H1 (cell line): ENCODE measurements at regions not wholly inside any gene's neighbourhood (a gene's known extent, or its start where the extent isn't known, plus 50 kb on each side); places are given as distances from the start of the nearest gene placed in this dataset.
A peak's percentile ranks its signal among the peaks of the same experiment; 100 is the strongest.

Experiments
- CTCF ChIA-PET: fragments of 300-600 bp; sonication (Branson Sonifier 250); formaldehyde crosslinking; loops from one replicate; lab custom pipeline; 2021; ENCODE audit not compliant: partially characterized antibody; lab: Charles Lee
- POLR2A ChIA-PET: fragments of 300-600 bp; sonication (Branson Sonifier 250); formaldehyde crosslinking; loops from one replicate; lab custom pipeline; 2021; ENCODE audit warnings: inconsistent platforms; ENCODE audit not compliant: partially characterized antibody; lab: Charles Lee
- DNase-seq, 2 experiments: peaks; one replicate each; pipeline versions ENCODE4 v3.0.0 to v3.0.0-alpha.2; 2010 to 2022; ENCODE audit warnings: low spot score in 2 of 2, low read depth in 1 of 2, mixed read lengths in 1 of 2
- FAIRE-seq: peaks from 2 replicates; lab custom pipeline; 2011; peaks lifted over from hg19 to GRCh38; lab: Jason Lieb, UNC
- H2AFZ ChIP-seq: 2 replicates; pipeline ENCODE4 v1.8.1; 2012; ENCODE audit warnings: low read length, inconsistent platforms
- H2AK5ac ChIP-seq: 2 replicates; pipeline ENCODE4 v1.6.1; 2013; ENCODE audit warnings: low read depth, low read length
- H2BK120ac ChIP-seq: replicated peaks from 2 replicates; pipeline ENCODE3; 2013; ENCODE audit warnings: low read depth, low read length, inconsistent platforms
- H2BK12ac ChIP-seq: 2 replicates; pipeline ENCODE4 v1.6.1; 2013; ENCODE audit warnings: low read depth, low read length
- H2BK15ac ChIP-seq: 2 replicates; pipeline ENCODE4 v1.6.1; 2013; ENCODE audit warnings: low read length
- H2BK20ac ChIP-seq: 2 replicates; pipeline ENCODE4 v1.6.1; 2013; ENCODE audit warnings: low read length
- H2BK5ac ChIP-seq: 2 replicates; pipeline ENCODE4 v1.6.1; 2013; ENCODE audit warnings: low read depth, low read length
- H3K14ac ChIP-seq: 2 replicates; pipeline ENCODE4 v1.6.1; 2013; ENCODE audit warnings: inconsistent platforms; ENCODE audit not compliant: insufficient read length
- H3K18ac ChIP-seq: 2 replicates; pipeline ENCODE4 v1.6.1; 2013; ENCODE audit warnings: low read length; ENCODE audit errors: extremely low read depth
- H3K23ac ChIP-seq: 2 replicates; pipeline ENCODE4 v1.6.1; 2013; ENCODE audit warnings: inconsistent platforms; ENCODE audit not compliant: insufficient read length
- H3K23me2 ChIP-seq: 2 replicates; pipeline ENCODE4 v1.6.1; 2013; ENCODE audit warnings: low read depth, low read length
- H3K27ac ChIP-seq: 2 replicates; pipeline ENCODE4 v1.6.1; 2011; ENCODE audit warnings: low read depth, low read length, inconsistent platforms
- H3K27me3 ChIP-seq, 4 experiments: replicated peaks in 1 of 4; 1 replicate in 1 of 4; 2 replicates in 3 of 4; pipeline versions ENCODE4 v1.6.1 to v1.8.1; 2011 to 2013; ENCODE audit warnings: low read length in 3 of 4, mild to moderate bottlenecking in 3 of 4, inconsistent platforms in 2 of 4, mixed read lengths in 2 of 4, moderate library complexity in 1 of 4; ENCODE audit not compliant: control insufficient read depth in 3 of 4, insufficient read depth in 3 of 4; ENCODE audit errors: extremely low read depth in 1 of 4
- H3K36me3 ChIP-seq, 4 experiments: 2 replicates each; pipeline versions ENCODE4 v1.6.1 to v1.8.1; 2011 to 2013; ENCODE audit warnings: mild to moderate bottlenecking in 4 of 4, low read length in 3 of 4, moderate library complexity in 2 of 4, control low read depth in 1 of 4, inconsistent platforms in 1 of 4; ENCODE audit not compliant: insufficient read depth in 4 of 4, control insufficient read depth in 2 of 4
- H3K4ac ChIP-seq: replicated peaks from 2 replicates; pipeline ENCODE3; 2013; ENCODE audit warnings: low read length, low read depth, mixed read lengths, inconsistent platforms; ENCODE audit not compliant: insufficient read length
- H3K4me1 ChIP-seq, 4 experiments: replicated peaks in 1 of 4; 1 replicate in 1 of 4; 2 replicates in 3 of 4; pipeline versions ENCODE4 v1.6.1 to v1.8.1; 2011 to 2013; ENCODE audit warnings: low read length in 3 of 4, inconsistent platforms in 2 of 4, mixed read lengths in 1 of 4; ENCODE audit not compliant: insufficient read depth in 4 of 4, control insufficient read depth in 3 of 4
- H3K4me2 ChIP-seq, 2 experiments: 2 replicates each; pipeline versions ENCODE4 v1.6.1 to v1.8.1; 2011 to 2013; ENCODE audit warnings: low read depth in 2 of 2, low read length in 2 of 2, control low read depth in 1 of 2, inconsistent platforms in 1 of 2, mild to moderate bottlenecking in 1 of 2; ENCODE audit not compliant: insufficient read depth in 1 of 2
- H3K4me3 ChIP-seq, 4 experiments: fragments of 200-600, 300-600 bp in 1 of 4; sonication (generic), shearing (Covaris generic), sonication (Bioruptor Twin) in 1 of 4; 2 replicates each; pipeline versions ENCODE4 v1.5.1 to v1.8.1; 2011 to 2016; ENCODE audit warnings: low read length in 4 of 4, low read depth in 3 of 4, control low read depth in 2 of 4, inconsistent platforms in 2 of 4, mild to moderate bottlenecking in 2 of 4, mixed read lengths in 1 of 4, moderate library complexity in 1 of 4; ENCODE audit not compliant: insufficient read depth in 2 of 4; ENCODE audit errors: extremely low read depth in 1 of 4
- H3K56ac ChIP-seq: replicated peaks from 2 replicates; pipeline ENCODE3; 2013; ENCODE audit warnings: low read depth, mild to moderate bottlenecking, mixed read lengths, low read length, inconsistent platforms; ENCODE audit not compliant: insufficient read length
- H3K79me1 ChIP-seq: 2 replicates; pipeline ENCODE4 v1.6.1; 2013; ENCODE audit warnings: low read depth, low read length, control low read depth
- H3K79me2 ChIP-seq, 2 experiments: 2 replicates each; pipeline versions ENCODE4 v1.6.1 to v1.8.1; 2012 to 2013; ENCODE audit warnings: low read length in 2 of 2, mild to moderate bottlenecking in 2 of 2, inconsistent platforms in 1 of 2; ENCODE audit not compliant: insufficient read depth in 2 of 2, control insufficient read depth in 1 of 2
- H3K9ac ChIP-seq, 4 experiments: replicated peaks in 1 of 4; 1 replicate in 1 of 4; 2 replicates in 3 of 4; pipeline versions ENCODE4 v1.6.1 to v1.8.1; 2011 to 2013; ENCODE audit warnings: low read depth in 3 of 4, low read length in 3 of 4, control low read depth in 2 of 4, mild to moderate bottlenecking in 2 of 4, moderate library complexity in 2 of 4, inconsistent platforms in 1 of 4; ENCODE audit errors: extremely low read depth in 1 of 4
- H3K9me3 ChIP-seq, 2 experiments: 2 replicates each; pipeline versions ENCODE4 v1.6.1 to v1.8.1; 2012 to 2013; ENCODE audit warnings: mild to moderate bottlenecking in 2 of 2, moderate library complexity in 2 of 2, control low read depth in 1 of 2, inconsistent platforms in 1 of 2, low read depth in 1 of 2, low read length in 1 of 2, mixed read lengths in 1 of 2; ENCODE audit not compliant: insufficient read depth in 2 of 2
- H4K20me1 ChIP-seq, 2 experiments: replicated peaks in 1 of 2; 2 replicates each; pipeline versions ENCODE3 to v1.8.1; 2011 to 2013; ENCODE audit warnings: inconsistent platforms in 2 of 2, low read length in 2 of 2, mild to moderate bottlenecking in 1 of 2; ENCODE audit not compliant: insufficient read depth in 2 of 2, control insufficient read depth in 1 of 2
- H4K5ac ChIP-seq: 2 replicates; pipeline ENCODE4 v1.6.1; 2013; ENCODE audit warnings: low read length, low read depth, mixed read lengths, inconsistent platforms; ENCODE audit not compliant: insufficient read length
- H4K8ac ChIP-seq: 2 replicates; pipeline ENCODE4 v1.8.0; 2013; ENCODE audit warnings: mild to moderate bottlenecking, moderate library complexity, low read length, inconsistent platforms; ENCODE audit not compliant: insufficient read depth; ENCODE audit errors: extremely low read depth
- H4K91ac ChIP-seq: replicated peaks from 2 replicates; pipeline ENCODE3; 2013; ENCODE audit warnings: low read length, mixed read lengths, inconsistent platforms; ENCODE audit not compliant: insufficient read length
- BACH1 ChIP-seq: IDR thresholded peaks from 2 replicates; pipeline ENCODE4 v1.6.1; 2012; ENCODE audit warnings: low read length, improper control_type of control experiment
- BCL11A ChIP-seq, 2 experiments: IDR thresholded peaks; one replicate each; pipeline ENCODE4 v1.6.1; 2011; ENCODE audit warnings: low read depth in 2 of 2, low read length in 2 of 2, mild to moderate bottlenecking in 2 of 2
- CHD2 ChIP-seq: IDR thresholded peaks from 2 replicates; pipeline ENCODE4 v1.6.1; 2012; ENCODE audit warnings: low read length, improper control_type of control experiment
- EGR1 ChIP-seq: IDR thresholded peaks from 2 replicates; pipeline ENCODE4 v1.6.1; 2011; ENCODE audit warnings: low read depth, low read length, borderline replicate concordance
- EP300 ChIP-seq, 2 experiments: IDR thresholded peaks; 1 replicate in 1 of 2; 2 replicates in 1 of 2; pipeline ENCODE4 v1.6.1; 2011 to 2012; ENCODE audit warnings: low read depth in 2 of 2, low read length in 2 of 2, mild to moderate bottlenecking in 2 of 2, borderline replicate concordance in 1 of 2, inconsistent platforms in 1 of 2, moderate library complexity in 1 of 2
- JUND ChIP-seq: IDR thresholded peaks from 2 replicates; pipeline ENCODE4 v1.6.1; 2011; ENCODE audit warnings: mild to moderate bottlenecking, improper control_type of control experiment, low read length
- PHF8 ChIP-seq: fragments of 200-600 bp; sonication (generic); conservative IDR thresholded peaks from 2 replicates; pipeline ENCODE4 v1.7.1; 2012; ENCODE audit warnings: low read depth, mild to moderate bottlenecking, inconsistent platforms, low read length, moderate library complexity
- RAD21 ChIP-seq, 2 experiments: IDR thresholded peaks in 1 of 2; conservative IDR thresholded peaks in 1 of 2; 2 replicates each; pipeline ENCODE4 v1.6.1; 2011; ENCODE audit warnings: low read depth in 2 of 2, low read length in 2 of 2, improper control_type of control experiment in 1 of 2, inconsistent platforms in 1 of 2, mild to moderate bottlenecking in 1 of 2, moderate library complexity in 1 of 2
- RFX5 ChIP-seq: IDR thresholded peaks from 2 replicates; pipeline ENCODE4 v1.6.1; 2011; ENCODE audit warnings: low read depth, low read length, improper control_type of control experiment, borderline replicate concordance
- SAP30 ChIP-seq: fragments of 300-600 bp; sonication (generic); IDR thresholded peaks from 2 replicates; pipeline ENCODE4 v1.7.1; 2012; ENCODE audit warnings: low read length, moderate library complexity, mild to moderate bottlenecking, inconsistent platforms; ENCODE audit not compliant: insufficient read depth, insufficient replicate concordance
- SP2 ChIP-seq: IDR thresholded peaks from 2 replicates; pipeline ENCODE4 v1.6.1; 2012; ENCODE audit warnings: mild to moderate bottlenecking, low read length, inconsistent platforms
- SRF ChIP-seq: IDR thresholded peaks from 2 replicates; pipeline ENCODE4 v1.6.1; 2011; ENCODE audit warnings: mild to moderate bottlenecking, low read depth, low read length, moderate library complexity
- SUZ12 ChIP-seq: fragments of 200-600 bp; sonication (generic); IDR thresholded peaks from 2 replicates; pipeline ENCODE4 v1.6.1; 2012; ENCODE audit warnings: mild to moderate bottlenecking, inconsistent platforms, low read length, moderate library complexity, mixed read lengths
- TAF7 ChIP-seq: optimal IDR thresholded peaks from 2 replicates; pipeline ENCODE3; 2011; ENCODE audit warnings: low read depth, mild to moderate bottlenecking, inconsistent platforms, low read length, moderate library complexity, borderline replicate concordance
- TEAD4 ChIP-seq: IDR thresholded peaks from 2 replicates; pipeline ENCODE4 v1.6.1; 2012; ENCODE audit warnings: low read depth, low read length, inconsistent platforms, mixed read lengths
- ZNF274 ChIP-seq: IDR thresholded peaks from 2 replicates; pipeline ENCODE4 v1.7.0; 2012; ENCODE audit warnings: low read length, borderline replicate concordance; ENCODE audit errors: extremely low read depth
- WGBS, 2 experiments: shearing (Covaris generic) in 1 of 2; methylation state at CpG; one replicate each; pipeline versions ENCODE4 v1.1.6 to v1.1.7; 2013 to 2015; ENCODE audit warnings: low lambda C conversion rate in 2 of 2, mixed read lengths in 2 of 2, inconsistent platforms in 1 of 2, low coverage in 1 of 2, missing lambda C conversion rate in 1 of 2; ENCODE audit not compliant: insufficient replicate concordance in 2 of 2, insufficient coverage in 1 of 2, insufficient read length in 1 of 2; ENCODE audit errors: extremely low coverage in 1 of 2, missing lambda C conversion rate in 1 of 2; 5-methylcytosine and 5-hydroxymethylcytosine counted together

GRCh38 chrX:23118163-23118562 is 118.4 kb downstream of the DDX53 start:
- peak; percentile 39 for FAIRE-seq
- POLR2A ChIA-PET: no interaction called here
- no peaks in the 10 kb centered on the region for H3K27me3 ChIP-seq

More at GRCh38 chrX:23118163-23118562, 118.4 kb downstream of the DDX53 start:
- Histone ChIP-seq H2BK5ac (no peak overlapping the region), H3K79me1 (no peaks in the 10 kb centered on the region), H4K20me1 (no peaks in the 10 kb centered on the region), H2BK12ac (no peak overlapping the region), H4K5ac (no peak overlapping the region), H3K27ac (no peak overlapping the region), H4K8ac (no peak overlapping the region), H2AFZ (no peak overlapping the region), H3K23me2 (no peaks in the 10 kb centered on the region), H3K18ac (no peak overlapping the region), H3K23ac (no peak overlapping the region), H2BK20ac (no peak overlapping the region), H3K36me3 (no peaks in the 10 kb centered on the region), H2AK5ac (no peak overlapping the region), H3K14ac (no peak overlapping the region), H3K79me2 (no peaks in the 10 kb centered on the region), H3K56ac (no peak overlapping the region), H2BK120ac (no peak overlapping the region), H3K4me2 (no peak overlapping the region), H4K91ac (no peak overlapping the region), H3K9ac (no peak overlapping the region), H3K9me3 (no peaks in the 10 kb centered on the region), H3K4me3 (no peak overlapping the region), H3K4ac (no peak overlapping the region), H2BK15ac (no peak overlapping the region), H3K4me1 (no peaks in the 10 kb centered on the region; a peak in 1 of 7 replicates)
- 96% methylated on average over 2 of the region's 2 CpGs; no CpG with 5 or more reads in 1 of the 2 experiments for WGBS, 2 experiments
- no peak for TF ChIP-seq EP300 (IDR thresholded peaks at IDR 0.05; ENCODE audit: borderline replicate concordance in 1 of 2, low read depth in 2 of 2, low read length in 2 of 2)
- TF ChIP-seq TAF7: no peak
- no peak for TF ChIP-seq ZNF274
- TF ChIP-seq SUZ12: no peak
- TF ChIP-seq EGR1: no peak
- TF ChIP-seq SP2: no peak
- no peak for TF ChIP-seq SRF
- no peak for TF ChIP-seq CHD2
- TF ChIP-seq BACH1: no peak
- no peak for TF ChIP-seq PHF8
- TF ChIP-seq BCL11A (IDR thresholded peaks at IDR 0.05; ENCODE audit: low read depth in 2 of 2, low read length in 2 of 2): no peak
- no peak for TF ChIP-seq RFX5
- TF ChIP-seq RAD21 (IDR thresholded peaks at IDR 0.05 in 1 of 2, conservative IDR thresholded peaks at IDR 0.05 in 1 of 2; ENCODE audit: low read depth in 2 of 2, low read length in 2 of 2): no peak
- TF ChIP-seq JUND: no peak
- TF ChIP-seq TEAD4: no peak
- TF ChIP-seq SAP30: no peak
- CTCF ChIA-PET: no interaction called here
- no peak for DNase-seq
